ENCODE measurements at regions not wholly inside any gene's neighbourhood (a gene's known extent, or its start where the extent isn't known, plus 50 kb on each side); places are given as distances from the start of the nearest gene placed in this dataset.

- DNase-seq (ENCODE audit: low spot score), result no peak
Measured at GRCh38 chr17:36864827-36865430, 72.3 kb upstream of the LHX1 start.

- no peak for DNase-seq (ENCODE audit: low spot score)
Measured at GRCh38 chr17:36867716-36868341, 69.4 kb upstream of the LHX1 start.

- DNase-seq (ENCODE audit: low spot score), result no peak
Measured at GRCh38 chr17:36868777-36869176, 68.5 kb upstream of the LHX1 start.

- DNase-seq (ENCODE audit: low spot score), result no peak
Measured at GRCh38 chr17:36869441-36869840, 67.8 kb upstream of the LHX1 start.

- no peak for DNase-seq (ENCODE audit: low spot score)
Measured at GRCh38 chr17:36869856-36870719, 67.2 kb upstream of the LHX1 start.

- DNase-seq (ENCODE audit: low spot score), result no peak
Measured at GRCh38 chr17:36870720-36870999, 66.6 kb upstream of the LHX1 start.

- no peak for DNase-seq (ENCODE audit: low spot score)
Measured at GRCh38 chr17:36875698-36876293, 61.5 kb upstream of the LHX1 start.

- DNase-seq (ENCODE audit: low spot score), result no peak
Measured at GRCh38 chr17:36876966-36877365, 60.3 kb upstream of the LHX1 start.

GRCh38 chr17:36877771-36878170 lies 59.5 kb upstream of the LHX1 start:
- no peak for DNase-seq (ENCODE audit: low spot score)

GRCh38 chr17:36878216-36878615 lies 59.1 kb upstream of the LHX1 start:
- DNase-seq (ENCODE audit: low spot score), result no peak

GRCh38 chr17:36879027-36879426 lies 58.2 kb upstream of the LHX1 start:
- DNase-seq (ENCODE audit: low spot score), result no peak

- DNase-seq (ENCODE audit: low spot score), result no peak
Measured at GRCh38 chr17:36879624-36880131, 57.6 kb upstream of the LHX1 start.

- DNase-seq (ENCODE audit: low spot score), result no peak
Measured at GRCh38 chr17:36880268-36880905, 56.9 kb upstream of the LHX1 start.

GRCh38 chr17:36881323-36881722 lies 56.0 kb upstream of the LHX1 start:
- no peak for DNase-seq (ENCODE audit: low spot score)

GRCh38 chr17:36884495-36885152 lies 52.7 kb upstream of the LHX1 start:
- DNase-seq (ENCODE audit: low spot score), result no peak

GRCh38 chr17:36885153-36885735 lies 52.0 kb upstream of the LHX1 start:
- no peak for DNase-seq (ENCODE audit: low spot score)

GRCh38 chr17:36885771-36886377 lies 51.4 kb upstream of the LHX1 start:
- DNase-seq (ENCODE audit: low spot score), result no peak

Data from pons (tissue), 1 donor.